Sigmoid colon (tissue), 6 donors: ENCODE measurements at regions not wholly inside any gene's neighbourhood (a gene's known extent, or its start where the extent isn't known, plus 50 kb on each side); places are given as distances from the start of the nearest gene placed in this dataset.
"Not testable (repeated sequence)": the region's sequence is repeated elsewhere in the genome, so short reads cannot be mapped to it uniquely, and the experiment has no call there.

Experiments
- DNase-seq: peaks from one replicate; pipeline ENCODE4 v3.0.0-alpha.2; 2019
- H3K27ac ChIP-seq, 4 donors: fragments of 200-600 bp; sonication (generic); one replicate each; pipeline ENCODE4 v1.5.1; 2016 to 2019; ENCODE audit warnings: mild to moderate bottlenecking in 1 of 4
- H3K27me3 ChIP-seq, 3 donors: fragments of 200-600 bp; sonication (generic); one replicate each; pipeline ENCODE4 v1.5.1; 2019; ENCODE audit warnings: mild to moderate bottlenecking in 1 of 3
- H3K36me3 ChIP-seq, 4 donors: fragments of 200-600 bp; sonication (generic); one replicate each; pipeline ENCODE4 v1.5.1; 2016 to 2019
- H3K4me1 ChIP-seq, 4 donors: fragments of 200-600 bp; sonication (generic); one replicate each; pipeline ENCODE4 v1.5.1; 2017 to 2019
- H3K4me3 ChIP-seq, 4 donors: fragments of 200-600 bp; sonication (generic); one replicate each; pipeline ENCODE4 v1.5.1; 2017 to 2019; ENCODE audit warnings: mild to moderate bottlenecking in 2 of 4, moderate library complexity in 1 of 4
- H3K9me3 ChIP-seq, 4 donors: fragments of 200-600 bp in 3 of 4; sonication (generic) in 3 of 4; one replicate each; pipeline versions ENCODE4 v1.5.1 to v1.6.1; 2013 to 2019
- WGBS, 2 donors: extraction: QIAGEN DNeasy Blood & Tissue Kit; methylation state at CpG; one replicate each; pipeline ENCODE4 v1.1.7; 2013; 5-methylcytosine and 5-hydroxymethylcytosine counted together
- intact Hi-C: fragments of 100-400 bp; cut with DNase I; formaldehyde crosslinking; loops from one replicate; pipeline ENCODE4 v1.15.1; 2023
- donor health status: healthy with polysubstance abuse.
- donor health status: healthy.

GRCh38 chr21:6428498-6429092, 4092.8 kb upstream of the TPTE start:
- 44 to 76% methylated on average over 6 to 18 of the region's 25 CpGs for WGBS, 2 donors
- intact Hi-C loops, H3K4me1 ChIP-seq, H3K27ac ChIP-seq, H3K27me3 ChIP-seq, H3K9me3 ChIP-seq, DNase-seq, H3K36me3 ChIP-seq, H3K4me3 ChIP-seq: not testable (repeated sequence)

DNA sequence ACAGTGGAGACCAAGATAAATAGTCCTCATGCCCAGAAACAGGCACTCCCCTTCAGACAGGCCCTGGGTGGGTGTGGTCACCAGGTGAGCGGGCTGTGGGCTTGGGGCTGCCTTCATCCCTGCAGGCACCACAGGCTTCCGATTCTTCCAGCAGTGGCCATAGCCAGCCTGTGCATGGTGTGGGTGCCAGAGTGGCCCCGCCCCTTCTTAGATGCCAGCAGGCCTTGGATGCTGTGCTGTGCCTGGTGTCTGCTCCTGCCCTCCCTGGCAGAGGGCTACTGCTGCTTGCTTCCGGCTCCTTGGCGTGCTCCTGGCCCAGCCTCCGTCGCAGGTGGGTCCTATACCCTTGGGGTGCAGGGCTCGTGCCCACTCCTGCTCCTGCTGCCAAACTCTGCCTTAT, 4091.5 kb upstream of the TPTE start:
- H3K9me3 ChIP-seq, H3K4me3 ChIP-seq, H3K27ac ChIP-seq, H3K4me1 ChIP-seq, DNase-seq, intact Hi-C loops, H3K27me3 ChIP-seq, H3K36me3 ChIP-seq: not testable (repeated sequence)
- 98% methylated on average over 8 of the region's 8 CpGs; no CpG with 5 or more reads in 1 of the 2 donors for WGBS, 2 donors

- H3K27ac ChIP-seq, H3K9me3 ChIP-seq, H3K27me3 ChIP-seq, H3K4me1 ChIP-seq, DNase-seq, intact Hi-C loops, H3K4me3 ChIP-seq, H3K36me3 ChIP-seq: not testable (repeated sequence)
- 98% methylated on average over 10 of the region's 12 CpGs; no CpG with 5 or more reads in 1 of the 2 donors for WGBS, 2 donors
These were observed 4088.2 kb upstream of the TPTE start for GRCh38 chr21:6433149-6433548.

DNA sequence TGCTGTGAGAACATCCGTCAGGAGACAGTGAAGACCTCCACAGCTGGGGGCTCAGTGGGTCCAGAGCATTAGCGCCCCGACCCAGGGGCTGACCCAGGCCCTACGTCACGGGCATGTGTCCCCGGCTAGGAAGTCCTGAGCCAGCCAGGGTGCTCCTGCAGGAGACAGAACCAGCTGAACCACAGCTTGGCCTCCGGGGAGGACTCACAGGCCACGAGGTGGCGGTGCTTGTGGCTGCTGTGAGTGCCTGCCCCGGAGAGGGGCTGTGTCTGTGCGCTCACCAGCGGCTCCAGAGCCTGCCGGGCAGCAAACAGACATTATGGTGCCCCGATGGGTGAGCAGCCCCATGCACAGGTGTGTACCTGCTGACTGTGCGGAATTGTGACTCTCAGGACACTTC, 4085.2 kb upstream of the TPTE start:
- DNase-seq, H3K36me3 ChIP-seq, H3K27ac ChIP-seq, intact Hi-C loops, H3K4me3 ChIP-seq, H3K9me3 ChIP-seq, H3K27me3 ChIP-seq, H3K4me1 ChIP-seq: not testable (repeated sequence)
- 77 to 92% methylated on average over 6 to 15 of the region's 15 CpGs for WGBS, 2 donors

DNA sequence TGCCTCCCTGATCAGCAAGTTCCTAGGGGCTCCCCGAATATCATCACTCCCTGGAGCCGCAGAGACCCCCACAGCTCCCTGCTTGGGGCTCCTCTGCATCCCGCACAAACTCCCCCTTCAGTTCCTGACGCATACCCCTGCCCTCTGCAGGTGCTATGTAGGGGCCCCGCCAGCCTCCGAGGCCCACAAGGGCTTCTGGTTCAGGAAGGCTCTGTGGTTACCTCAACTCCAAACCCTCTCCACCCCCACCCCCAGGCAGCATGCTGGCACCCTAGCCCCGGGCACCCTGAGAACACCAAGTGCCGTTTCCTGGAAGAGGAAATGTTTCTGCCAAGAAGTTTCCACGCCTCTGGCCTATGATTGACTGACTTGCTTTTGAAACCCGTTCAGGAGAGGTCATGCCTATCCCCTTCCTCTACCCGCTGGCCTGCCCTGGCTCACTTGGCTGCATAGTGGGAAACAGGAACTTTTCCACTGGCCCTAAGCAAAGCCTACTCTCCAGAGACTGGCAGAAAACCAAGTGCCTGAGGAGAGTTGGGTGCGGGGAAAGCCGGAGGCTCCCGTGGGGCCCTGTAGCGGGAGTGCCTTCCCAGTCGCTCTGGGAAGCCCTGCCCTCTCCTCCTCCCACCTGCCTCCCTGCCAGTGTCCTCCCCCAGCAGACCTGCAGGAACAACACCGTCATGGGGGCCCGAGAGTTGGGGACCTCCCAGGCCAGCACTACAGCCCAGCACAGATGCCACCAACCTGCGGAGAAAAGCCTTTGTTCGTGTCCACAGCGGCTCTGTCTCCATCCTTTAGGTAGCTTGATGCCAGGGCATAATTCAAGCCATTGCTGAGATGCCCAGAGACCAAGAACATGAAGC, 4084.2 kb upstream of the TPTE start:
- DNase-seq, H3K4me3 ChIP-seq, H3K4me1 ChIP-seq, H3K9me3 ChIP-seq, H3K27me3 ChIP-seq, intact Hi-C loops, H3K36me3 ChIP-seq, H3K27ac ChIP-seq: not testable (repeated sequence)
- 47% methylated on average over 11 of the region's 21 CpGs; no CpG with 5 or more reads in 1 of the 2 donors for WGBS, 2 donors

GRCh38 chr21:6437834-6438187, 4083.6 kb upstream of the TPTE start:
- H3K4me1 ChIP-seq, H3K27ac ChIP-seq, H3K36me3 ChIP-seq, DNase-seq, H3K4me3 ChIP-seq, H3K27me3 ChIP-seq, H3K9me3 ChIP-seq, intact Hi-C loops: not testable (repeated sequence)
- WGBS, 2 donors: 21 to 54% methylated on average over 6 to 7 of the region's 7 CpGs

DNA sequence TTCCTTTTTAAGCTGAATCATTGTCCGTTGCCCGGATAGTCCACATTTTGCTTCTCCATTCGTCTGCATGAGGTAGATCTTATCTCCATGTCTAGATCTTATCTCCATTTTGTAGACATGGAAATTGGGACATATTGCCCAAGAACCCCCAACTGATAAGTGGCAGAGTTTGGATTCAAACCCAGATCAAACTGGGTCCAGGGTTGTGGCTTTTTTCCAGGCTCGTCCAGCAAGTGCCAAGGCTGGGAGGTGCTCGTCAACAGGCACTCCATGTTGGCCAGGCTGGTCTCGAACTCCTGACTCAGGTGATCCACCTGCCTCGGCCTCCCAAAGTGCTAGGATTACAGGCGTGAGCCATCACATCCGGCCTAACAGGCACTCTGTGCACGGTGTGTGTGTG, 4082.3 kb upstream of the TPTE start:
- H3K27ac ChIP-seq, H3K9me3 ChIP-seq, H3K4me3 ChIP-seq, DNase-seq, H3K36me3 ChIP-seq, H3K27me3 ChIP-seq, intact Hi-C loops, H3K4me1 ChIP-seq: not testable (repeated sequence)
- 86 to 97% methylated on average over 2 to 6 of the region's 10 CpGs for WGBS, 2 donors

- H3K27ac ChIP-seq, intact Hi-C loops, H3K27me3 ChIP-seq, H3K4me1 ChIP-seq, H3K4me3 ChIP-seq, H3K9me3 ChIP-seq, H3K36me3 ChIP-seq, DNase-seq: not testable (repeated sequence)
- 75% methylated on average over 1 of the region's 26 CpGs; no CpG with 5 or more reads in 1 of the 2 donors for WGBS, 2 donors
These were observed 4066.6 kb upstream of the TPTE start for GRCh38 chr21:6454648-6455340.

DNA sequence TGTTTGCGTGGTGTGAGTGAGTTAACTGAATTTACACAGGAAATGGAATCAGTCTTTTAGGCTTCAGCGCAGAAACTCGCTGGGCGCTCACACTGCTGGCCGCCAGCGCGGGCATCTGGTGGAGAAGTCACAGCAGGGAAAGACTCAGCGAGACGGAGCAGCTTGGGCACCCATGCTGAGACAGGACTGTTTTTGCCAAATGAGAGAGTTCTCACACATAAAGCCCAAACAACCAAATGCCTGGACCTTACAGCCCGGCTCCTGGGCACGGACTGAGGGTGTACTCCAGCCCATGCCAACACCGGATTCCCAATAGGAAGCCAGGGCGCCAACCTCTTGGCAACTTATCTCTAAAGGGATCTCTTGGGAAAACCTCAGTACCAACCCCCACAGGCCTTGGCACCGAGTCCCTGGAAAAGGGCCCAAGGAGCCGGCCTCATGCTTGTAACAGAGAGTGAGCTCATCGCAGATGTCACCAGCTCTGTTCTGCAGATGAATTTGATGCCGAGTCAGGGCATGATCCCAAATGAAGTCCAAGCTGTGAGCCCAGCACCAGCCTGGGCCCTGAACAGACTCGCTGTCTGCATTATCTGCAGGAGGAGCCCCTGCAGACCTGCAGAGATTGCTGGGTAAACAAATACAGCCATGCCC, 4065.2 kb upstream of the TPTE start:
- DNase-seq, H3K27me3 ChIP-seq, H3K9me3 ChIP-seq, intact Hi-C loops, H3K27ac ChIP-seq, H3K4me1 ChIP-seq, H3K36me3 ChIP-seq, H3K4me3 ChIP-seq: not testable (repeated sequence)
- no CpG with 5 or more reads among the region's 18 CpGs for WGBS, 2 donors

DNA sequence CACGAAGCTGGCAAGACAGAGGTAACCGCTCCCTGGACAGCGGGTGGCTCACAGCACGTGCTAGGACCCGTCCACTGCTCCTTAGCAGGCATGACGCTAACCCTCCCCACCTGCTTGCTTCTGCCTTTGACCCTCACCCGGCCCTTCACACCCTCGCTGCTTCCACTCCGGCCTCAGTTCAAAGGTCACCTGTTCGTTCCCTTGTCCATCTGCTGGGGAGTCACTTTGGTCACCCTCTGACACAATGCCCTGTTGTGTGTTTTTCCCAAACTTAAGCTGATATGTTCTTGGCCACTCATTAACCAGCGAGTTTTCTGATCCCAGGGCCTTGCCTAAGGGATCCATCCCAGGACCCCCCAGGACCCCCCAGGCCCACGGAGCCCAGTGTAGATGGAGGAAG, 4061.6 kb upstream of the TPTE start:
- H3K36me3 ChIP-seq, H3K4me3 ChIP-seq, H3K27me3 ChIP-seq, H3K27ac ChIP-seq, intact Hi-C loops, DNase-seq, H3K4me1 ChIP-seq, H3K9me3 ChIP-seq: not testable (repeated sequence)
- WGBS, 2 donors: 73% methylated on average over 4 of the region's 12 CpGs; no CpG with 5 or more reads in 1 of the 2 donors

GRCh38 chr21:6461358-6461757, 4060.0 kb upstream of the TPTE start:
- H3K27ac ChIP-seq, H3K36me3 ChIP-seq, H3K4me1 ChIP-seq, intact Hi-C loops, H3K9me3 ChIP-seq, H3K4me3 ChIP-seq, DNase-seq, H3K27me3 ChIP-seq: not testable (repeated sequence)
- no CpG with 5 or more reads among the region's 10 CpGs for WGBS, 2 donors

DNA sequence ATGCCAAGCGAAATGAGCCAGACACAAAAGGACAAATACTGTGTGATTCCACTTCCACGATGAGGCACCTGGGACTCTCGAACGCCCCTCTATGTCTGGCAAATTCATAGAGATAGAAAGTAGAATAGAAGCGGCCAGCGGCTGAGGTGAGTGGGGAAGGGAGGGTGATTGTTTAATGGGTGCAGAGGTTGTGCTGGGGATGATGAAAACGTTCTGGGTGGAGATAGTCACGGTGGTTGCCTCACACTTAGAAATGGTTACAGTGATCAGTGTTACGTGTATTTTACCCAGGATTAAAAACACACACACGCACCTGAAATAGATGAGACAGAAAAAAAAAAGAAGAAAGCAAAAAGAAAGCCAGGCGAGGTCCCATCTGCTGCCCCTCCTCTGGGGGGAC, 4057.0 kb upstream of the TPTE start:
- no CpG with 5 or more reads among the region's 11 CpGs for WGBS, 2 donors
- intact Hi-C loops, H3K4me1 ChIP-seq, H3K4me3 ChIP-seq, H3K27ac ChIP-seq, DNase-seq, H3K27me3 ChIP-seq, H3K36me3 ChIP-seq, H3K9me3 ChIP-seq: not testable (repeated sequence)
